H1 (cell line): ENCODE measurements at regions not wholly inside any gene's neighbourhood (a gene's known extent, or its start where the extent isn't known, plus 50 kb on each side); places are given as distances from the start of the nearest gene placed in this dataset.

Source experiments
- CTCF ChIA-PET: fragments of 300-600 bp; sonication (Branson Sonifier 250); formaldehyde crosslinking; loops from one replicate; lab custom pipeline; 2021; ENCODE audit not compliant: partially characterized antibody; lab: Charles Lee
- POLR2A ChIA-PET: fragments of 300-600 bp; sonication (Branson Sonifier 250); formaldehyde crosslinking; loops from one replicate; lab custom pipeline; 2021; ENCODE audit warnings: inconsistent platforms; ENCODE audit not compliant: partially characterized antibody; lab: Charles Lee
- DNase-seq, 2 experiments: peaks; one replicate each; pipeline versions ENCODE4 v3.0.0 to v3.0.0-alpha.2; 2010 to 2022; ENCODE audit warnings: low spot score in 2 of 2, low read depth in 1 of 2, mixed read lengths in 1 of 2
- FAIRE-seq: peaks from 2 replicates; lab custom pipeline; 2011; peaks lifted over from hg19 to GRCh38; lab: Jason Lieb, UNC
- H2AFZ ChIP-seq: 2 replicates; pipeline ENCODE4 v1.8.1; 2012; ENCODE audit warnings: low read length, inconsistent platforms
- H2AK5ac ChIP-seq: 2 replicates; pipeline ENCODE4 v1.6.1; 2013; ENCODE audit warnings: low read depth, low read length
- H2BK120ac ChIP-seq: replicated peaks from 2 replicates; pipeline ENCODE3; 2013; ENCODE audit warnings: low read depth, low read length, inconsistent platforms
- H2BK12ac ChIP-seq: 2 replicates; pipeline ENCODE4 v1.6.1; 2013; ENCODE audit warnings: low read depth, low read length
- H2BK15ac ChIP-seq: 2 replicates; pipeline ENCODE4 v1.6.1; 2013; ENCODE audit warnings: low read length
- H2BK20ac ChIP-seq: 2 replicates; pipeline ENCODE4 v1.6.1; 2013; ENCODE audit warnings: low read length
- H2BK5ac ChIP-seq: 2 replicates; pipeline ENCODE4 v1.6.1; 2013; ENCODE audit warnings: low read depth, low read length
- H3K14ac ChIP-seq: 2 replicates; pipeline ENCODE4 v1.6.1; 2013; ENCODE audit warnings: inconsistent platforms; ENCODE audit not compliant: insufficient read length
- H3K18ac ChIP-seq: 2 replicates; pipeline ENCODE4 v1.6.1; 2013; ENCODE audit warnings: low read length; ENCODE audit errors: extremely low read depth
- H3K23ac ChIP-seq: 2 replicates; pipeline ENCODE4 v1.6.1; 2013; ENCODE audit warnings: inconsistent platforms; ENCODE audit not compliant: insufficient read length
- H3K23me2 ChIP-seq: 2 replicates; pipeline ENCODE4 v1.6.1; 2013; ENCODE audit warnings: low read depth, low read length
- H3K27ac ChIP-seq: 2 replicates; pipeline ENCODE4 v1.6.1; 2011; ENCODE audit warnings: low read depth, low read length, inconsistent platforms
- H3K27me3 ChIP-seq, 4 experiments: replicated peaks in 1 of 4; 1 replicate in 1 of 4; 2 replicates in 3 of 4; pipeline versions ENCODE4 v1.6.1 to v1.8.1; 2011 to 2013; ENCODE audit warnings: low read length in 3 of 4, mild to moderate bottlenecking in 3 of 4, inconsistent platforms in 2 of 4, mixed read lengths in 2 of 4, moderate library complexity in 1 of 4; ENCODE audit not compliant: control insufficient read depth in 3 of 4, insufficient read depth in 3 of 4; ENCODE audit errors: extremely low read depth in 1 of 4
- H3K36me3 ChIP-seq, 4 experiments: 2 replicates each; pipeline versions ENCODE4 v1.6.1 to v1.8.1; 2011 to 2013; ENCODE audit warnings: mild to moderate bottlenecking in 4 of 4, low read length in 3 of 4, moderate library complexity in 2 of 4, control low read depth in 1 of 4, inconsistent platforms in 1 of 4; ENCODE audit not compliant: insufficient read depth in 4 of 4, control insufficient read depth in 2 of 4
- H3K4ac ChIP-seq: replicated peaks from 2 replicates; pipeline ENCODE3; 2013; ENCODE audit warnings: low read length, low read depth, mixed read lengths, inconsistent platforms; ENCODE audit not compliant: insufficient read length
- H3K4me1 ChIP-seq, 4 experiments: replicated peaks in 1 of 4; 1 replicate in 1 of 4; 2 replicates in 3 of 4; pipeline versions ENCODE4 v1.6.1 to v1.8.1; 2011 to 2013; ENCODE audit warnings: low read length in 3 of 4, inconsistent platforms in 2 of 4, mixed read lengths in 1 of 4; ENCODE audit not compliant: insufficient read depth in 4 of 4, control insufficient read depth in 3 of 4
- H3K4me2 ChIP-seq, 2 experiments: 2 replicates each; pipeline versions ENCODE4 v1.6.1 to v1.8.1; 2011 to 2013; ENCODE audit warnings: low read depth in 2 of 2, low read length in 2 of 2, control low read depth in 1 of 2, inconsistent platforms in 1 of 2, mild to moderate bottlenecking in 1 of 2; ENCODE audit not compliant: insufficient read depth in 1 of 2
- H3K4me3 ChIP-seq, 4 experiments: fragments of 200-600, 300-600 bp in 1 of 4; sonication (generic), shearing (Covaris generic), sonication (Bioruptor Twin) in 1 of 4; 2 replicates each; pipeline versions ENCODE4 v1.5.1 to v1.8.1; 2011 to 2016; ENCODE audit warnings: low read length in 4 of 4, low read depth in 3 of 4, control low read depth in 2 of 4, inconsistent platforms in 2 of 4, mild to moderate bottlenecking in 2 of 4, mixed read lengths in 1 of 4, moderate library complexity in 1 of 4; ENCODE audit not compliant: insufficient read depth in 2 of 4; ENCODE audit errors: extremely low read depth in 1 of 4
- H3K56ac ChIP-seq: replicated peaks from 2 replicates; pipeline ENCODE3; 2013; ENCODE audit warnings: low read depth, mild to moderate bottlenecking, mixed read lengths, low read length, inconsistent platforms; ENCODE audit not compliant: insufficient read length
- H3K79me1 ChIP-seq: 2 replicates; pipeline ENCODE4 v1.6.1; 2013; ENCODE audit warnings: low read depth, low read length, control low read depth
- H3K79me2 ChIP-seq, 2 experiments: 2 replicates each; pipeline versions ENCODE4 v1.6.1 to v1.8.1; 2012 to 2013; ENCODE audit warnings: low read length in 2 of 2, mild to moderate bottlenecking in 2 of 2, inconsistent platforms in 1 of 2; ENCODE audit not compliant: insufficient read depth in 2 of 2, control insufficient read depth in 1 of 2
- H3K9ac ChIP-seq, 4 experiments: replicated peaks in 1 of 4; 1 replicate in 1 of 4; 2 replicates in 3 of 4; pipeline versions ENCODE4 v1.6.1 to v1.8.1; 2011 to 2013; ENCODE audit warnings: low read depth in 3 of 4, low read length in 3 of 4, control low read depth in 2 of 4, mild to moderate bottlenecking in 2 of 4, moderate library complexity in 2 of 4, inconsistent platforms in 1 of 4; ENCODE audit errors: extremely low read depth in 1 of 4
- H3K9me3 ChIP-seq, 2 experiments: 2 replicates each; pipeline versions ENCODE4 v1.6.1 to v1.8.1; 2012 to 2013; ENCODE audit warnings: mild to moderate bottlenecking in 2 of 2, moderate library complexity in 2 of 2, control low read depth in 1 of 2, inconsistent platforms in 1 of 2, low read depth in 1 of 2, low read length in 1 of 2, mixed read lengths in 1 of 2; ENCODE audit not compliant: insufficient read depth in 2 of 2
- H4K20me1 ChIP-seq, 2 experiments: replicated peaks in 1 of 2; 2 replicates each; pipeline versions ENCODE3 to v1.8.1; 2011 to 2013; ENCODE audit warnings: inconsistent platforms in 2 of 2, low read length in 2 of 2, mild to moderate bottlenecking in 1 of 2; ENCODE audit not compliant: insufficient read depth in 2 of 2, control insufficient read depth in 1 of 2
- H4K5ac ChIP-seq: 2 replicates; pipeline ENCODE4 v1.6.1; 2013; ENCODE audit warnings: low read length, low read depth, mixed read lengths, inconsistent platforms; ENCODE audit not compliant: insufficient read length
- H4K8ac ChIP-seq: 2 replicates; pipeline ENCODE4 v1.8.0; 2013; ENCODE audit warnings: mild to moderate bottlenecking, moderate library complexity, low read length, inconsistent platforms; ENCODE audit not compliant: insufficient read depth; ENCODE audit errors: extremely low read depth
- H4K91ac ChIP-seq: replicated peaks from 2 replicates; pipeline ENCODE3; 2013; ENCODE audit warnings: low read length, mixed read lengths, inconsistent platforms; ENCODE audit not compliant: insufficient read length
- ZNF274 ChIP-seq: IDR thresholded peaks from 2 replicates; pipeline ENCODE4 v1.7.0; 2012; ENCODE audit warnings: low read length, borderline replicate concordance; ENCODE audit errors: extremely low read depth
- WGBS, 2 experiments: shearing (Covaris generic) in 1 of 2; methylation state at CpG; one replicate each; pipeline versions ENCODE4 v1.1.6 to v1.1.7; 2013 to 2015; ENCODE audit warnings: low lambda C conversion rate in 2 of 2, mixed read lengths in 2 of 2, inconsistent platforms in 1 of 2, low coverage in 1 of 2, missing lambda C conversion rate in 1 of 2; ENCODE audit not compliant: insufficient replicate concordance in 2 of 2, insufficient coverage in 1 of 2, insufficient read length in 1 of 2; ENCODE audit errors: extremely low coverage in 1 of 2, missing lambda C conversion rate in 1 of 2; 5-methylcytosine and 5-hydroxymethylcytosine counted together

DNA sequence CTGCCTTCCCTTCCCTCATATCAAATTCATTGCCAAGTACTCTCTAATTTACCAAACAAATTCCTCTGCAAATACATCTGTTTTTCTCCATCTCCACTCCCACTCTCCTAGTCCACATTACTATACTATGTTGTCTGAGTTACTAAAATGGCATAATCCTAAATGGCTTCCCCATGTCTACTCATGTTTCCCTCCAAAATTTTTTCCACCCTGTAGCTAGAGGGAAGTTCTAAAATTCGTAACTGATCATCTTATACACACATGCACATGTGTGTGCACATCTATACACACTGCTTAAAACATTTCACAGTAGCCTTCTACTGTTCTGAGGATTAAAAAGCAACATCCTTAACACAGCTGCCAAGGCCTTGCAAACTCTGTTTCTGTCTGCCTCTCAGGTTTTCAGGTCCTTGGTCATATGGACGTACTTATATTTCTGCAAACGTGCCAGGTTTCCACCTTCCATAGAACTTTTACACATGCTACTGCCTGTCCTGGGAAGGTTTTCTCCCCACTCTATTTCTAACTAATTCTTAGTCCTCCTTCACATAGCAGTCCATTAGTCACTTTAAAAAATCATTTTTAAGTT lies 140.6 kb downstream of the LURAP1L start:
- no peak overlapping the region for H3K18ac ChIP-seq
- no peak overlapping the region for H2BK12ac ChIP-seq
- H3K27ac ChIP-seq, result no peak overlapping the region
- H3K79me2 ChIP-seq, result no peaks in the 10 kb centered on the region
- H3K4me1 ChIP-seq, result 0 out of 7 replicates have a peak, but pooled peaks cover 0 to 3% (median 0%) of the 10 kb centered on the region in 4 experiments
- no peak for DNase-seq
- H3K79me1 ChIP-seq, result no peaks in the 10 kb centered on the region
- no peaks in the 10 kb centered on the region for H4K20me1 ChIP-seq
- H3K36me3 ChIP-seq, result no peaks in the 10 kb centered on the region
- no peaks in the 10 kb centered on the region for H3K23me2 ChIP-seq
- H3K27me3 ChIP-seq, result no peaks in the 10 kb centered on the region
- H4K91ac ChIP-seq, result no peak overlapping the region
- WGBS, 2 experiments, result 86% methylated on average over 3 of the region's 3 CpGs; no CpG with 5 or more reads in 1 of the 2 experiments
- no peak overlapping the region for H3K23ac ChIP-seq
- H2AFZ ChIP-seq, result no peak overlapping the region
- H2BK20ac ChIP-seq, result no peak overlapping the region
- no peak overlapping the region for H4K5ac ChIP-seq
- H3K56ac ChIP-seq, result no peak overlapping the region
- H3K14ac ChIP-seq, result no peak overlapping the region
- no peak overlapping the region for H3K4ac ChIP-seq
- no peaks in the 10 kb centered on the region for H3K9me3 ChIP-seq
- ChIA-PET POLR2A (interaction anchor here (0.6 kb wide), 1 partner anchor 12 kb away, joined by 3 read pairs; no protein-coding TSS in a partner anchor), CTCF (interaction anchor here (1.1 kb wide), 1 partner anchor 197 kb away, joined by 4 read pairs; no protein-coding TSS in a partner anchor)
- no peak overlapping the region for H3K4me3 ChIP-seq
- no peak for FAIRE-seq
- no peak overlapping the region for H3K9ac ChIP-seq
- no peak overlapping the region for H4K8ac ChIP-seq
- no peak for TF ChIP-seq ZNF274
- H2BK5ac ChIP-seq, result no peak overlapping the region
- no peak overlapping the region for H2BK120ac ChIP-seq
- H2AK5ac ChIP-seq, result no peak overlapping the region
- no peak overlapping the region for H3K4me2 ChIP-seq
- no peak overlapping the region for H2BK15ac ChIP-seq
